LNCaP clone FGC (cell line): ENCODE measurements at regions not wholly inside any gene's neighbourhood (a gene's known extent, or its start where the extent isn't known, plus 50 kb on each side); places are given as distances from the start of the nearest gene placed in this dataset.
A peak's percentile ranks its signal among the peaks of the same experiment; 100 is the strongest.

Source experiments
- DNase-seq: peaks from one replicate; pipeline ENCODE4 v3.0.0-alpha.2; 2011; ENCODE audit warnings: low read depth
- H3K4me3 ChIP-seq: 2 replicates; pipeline ENCODE4 v1.5.1; 2011; ENCODE audit warnings: mild to moderate bottlenecking, low read depth, low read length, control low read depth
- CTCF ChIP-seq: IDR thresholded peaks from 2 replicates; pipeline ENCODE4 v1.5.1; 2012; ENCODE audit warnings: mild to moderate bottlenecking; ENCODE audit not compliant: control insufficient read depth, insufficient read depth; ENCODE audit errors: extremely low read depth

GRCh38 chr10:36722777-36723176, 402.6 kb upstream of the ANKRD30A start:
- no peak for DNase-seq
- no peak for TF ChIP-seq CTCF
- H3K4me3 ChIP-seq, result no peak overlapping the region

- no peak for DNase-seq
- no peak overlapping the region for H3K4me3 ChIP-seq
- no peak for TF ChIP-seq CTCF
These were observed 403.5 kb upstream of the ANKRD30A start for GRCh38 chr10:36721871-36722270.

- no peak for TF ChIP-seq CTCF
- peak; percentile 58 for DNase-seq
- no peak overlapping the region for H3K4me3 ChIP-seq
These were observed 404.5 kb upstream of the ANKRD30A start for GRCh38 chr10:36720895-36721294.

- DNase-seq, result no peak
- no peak overlapping the region for H3K4me3 ChIP-seq
- TF ChIP-seq CTCF, result no peak
These were observed 408.3 kb upstream of the ANKRD30A start for GRCh38 chr10:36717118-36717517.

GRCh38 chr10:36716291-36716690, 409.1 kb upstream of the ANKRD30A start:
- H3K4me3 ChIP-seq, result no peak overlapping the region
- no peak for DNase-seq
- no peak for TF ChIP-seq CTCF

GRCh38 chr10:36712695-36713094, 412.7 kb upstream of the ANKRD30A start:
- no peak for DNase-seq
- no peak for TF ChIP-seq CTCF
- no peak overlapping the region for H3K4me3 ChIP-seq

GRCh38 chr10:36711361-36711760, 414.0 kb upstream of the ANKRD30A start:
- no peak overlapping the region for H3K4me3 ChIP-seq
- no peak for TF ChIP-seq CTCF
- DNase-seq, result no peak
